ENCODE measurements at regions not wholly inside any gene's neighbourhood (a gene's known extent, or its start where the extent isn't known, plus 50 kb on each side); places are given as distances from the start of the nearest gene placed in this dataset.

DNA sequence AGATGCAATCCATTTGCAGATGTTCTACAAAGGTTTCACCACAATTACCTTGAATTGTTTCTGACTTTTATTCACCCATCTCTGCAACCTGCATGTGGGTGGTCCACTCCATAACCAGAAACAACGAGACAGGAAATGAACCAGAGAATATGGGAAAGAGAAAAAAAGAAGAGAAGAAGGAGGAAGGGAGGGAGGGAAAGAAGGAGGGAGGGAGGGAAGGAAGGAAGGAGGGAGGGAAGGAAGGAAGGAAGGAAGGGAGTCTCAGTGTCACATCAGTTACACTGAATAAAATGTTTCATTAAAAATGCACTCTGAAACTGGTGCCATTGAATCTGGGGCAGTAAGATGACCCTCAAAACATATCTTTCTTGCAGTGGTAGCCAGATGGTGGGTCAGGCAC lies 301.3 kb upstream of the MGMT start:
- ChIA-PET POLR2A (no interaction called here), CTCF (no interaction called here)
- no peak for DNase-seq (ENCODE audit: low read depth, low spot score)
- no peak overlapping the region for H3K4me3 ChIP-seq (ENCODE audit: low read depth, low read length)
- no peak for TF ChIP-seq CTCF (IDR thresholded peaks at IDR 0.05; ENCODE audit: insufficient read depth, low read length, missing control alignments)

DNA sequence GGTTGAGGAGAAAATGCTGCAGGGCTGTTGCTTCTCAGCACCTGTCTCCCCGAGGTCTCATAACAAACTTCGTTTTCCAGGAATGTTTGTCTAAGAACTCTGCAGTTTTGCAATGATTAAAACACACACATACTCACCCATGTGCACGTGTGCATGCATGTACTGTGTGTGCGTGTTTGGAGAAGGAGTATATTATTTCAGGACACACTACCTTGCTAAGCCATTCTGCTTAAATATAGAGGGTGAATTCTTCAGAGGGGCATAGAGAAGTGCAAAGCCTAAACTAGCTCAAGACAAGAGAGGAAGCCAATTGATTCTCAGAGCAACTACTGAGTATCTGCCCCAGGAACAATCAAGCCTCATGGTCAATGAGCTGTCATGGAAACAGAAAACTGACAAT lies 298.4 kb upstream of the MGMT start:
- POLR2A ChIA-PET, result no interaction called here
- DNase-seq (ENCODE audit: low read depth, low spot score), result no peak
- no peak for TF ChIP-seq CTCF (IDR thresholded peaks at IDR 0.05; ENCODE audit: insufficient read depth, low read length, missing control alignments)
- CTCF ChIA-PET, result no interaction called here
- H3K4me3 ChIP-seq (ENCODE audit: low read depth, low read length), result no peak overlapping the region

DNA sequence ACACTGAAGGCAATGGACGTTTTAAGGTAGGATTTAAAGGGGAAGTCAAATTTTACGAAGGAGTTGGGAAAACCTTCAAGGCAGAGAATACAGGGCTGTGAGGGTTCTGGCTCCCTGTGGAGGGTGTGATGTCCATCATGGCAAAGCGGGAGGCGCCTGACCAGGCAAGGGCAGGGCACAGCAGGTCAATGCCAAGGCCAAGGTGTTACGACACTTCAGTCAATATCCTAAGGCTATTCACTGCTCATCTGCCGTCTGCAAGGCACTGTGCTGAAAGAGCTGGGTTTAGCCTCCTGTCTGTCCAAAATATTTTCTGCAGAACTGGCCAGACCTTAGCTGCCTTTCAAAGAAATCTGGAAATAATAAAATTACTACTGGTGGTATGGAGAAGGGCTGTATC lies 297.9 kb upstream of the MGMT start:
- ChIA-PET POLR2A (no interaction called here), CTCF (no interaction called here)
- DNase-seq (ENCODE audit: low read depth, low spot score), result no peak
- TF ChIP-seq CTCF (IDR thresholded peaks at IDR 0.05; ENCODE audit: insufficient read depth, low read length, missing control alignments), result no peak
- H3K4me3 ChIP-seq (ENCODE audit: low read depth, low read length), result no peak overlapping the region

DNA sequence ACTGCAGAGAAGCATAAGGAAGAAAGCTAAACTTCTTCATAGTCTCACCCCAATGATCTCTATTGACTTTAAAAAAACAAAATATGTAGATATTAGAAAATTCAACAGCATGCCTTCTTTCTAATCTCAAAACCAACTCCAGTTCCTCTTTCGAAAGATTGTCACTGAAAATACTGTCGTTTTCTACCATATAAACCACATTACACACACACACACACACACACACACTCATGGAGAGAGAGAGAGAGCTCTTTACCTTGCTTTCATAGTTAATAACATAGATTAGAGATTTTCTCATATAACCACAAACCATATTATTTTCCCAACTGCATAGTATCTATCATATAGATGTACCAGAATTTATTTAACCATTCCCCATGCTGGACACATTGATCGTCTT lies 296.2 kb upstream of the MGMT start:
- CTCF ChIA-PET, result no interaction called here
- no peak for TF ChIP-seq CTCF (IDR thresholded peaks at IDR 0.05; ENCODE audit: insufficient read depth, low read length, missing control alignments)
- DNase-seq (ENCODE audit: low read depth, low spot score), result no peak
- H3K4me3 ChIP-seq (ENCODE audit: low read depth, low read length), result no peak overlapping the region
- POLR2A ChIA-PET, result no interaction called here

DNA sequence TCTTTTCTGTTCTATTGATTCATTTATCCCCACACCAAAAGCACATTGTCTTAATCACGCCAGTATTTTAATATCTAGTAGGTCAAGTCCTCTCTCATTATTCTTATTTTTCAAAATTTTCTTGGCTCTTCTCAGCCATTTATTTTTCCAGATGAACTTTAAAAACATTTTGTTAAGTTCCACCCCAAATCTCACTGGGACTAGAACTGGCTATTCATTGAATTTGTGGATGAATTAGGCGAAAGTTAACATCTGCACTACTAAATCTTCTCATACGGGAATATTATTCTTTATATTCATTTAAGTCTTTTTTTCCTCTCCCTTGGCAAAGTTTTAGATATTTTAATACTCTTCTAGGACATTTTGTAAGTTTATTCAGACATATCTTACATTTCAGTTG lies 295.2 kb upstream of the MGMT start:
- ChIA-PET POLR2A (no interaction called here), CTCF (no interaction called here)
- TF ChIP-seq CTCF (IDR thresholded peaks at IDR 0.05; ENCODE audit: insufficient read depth, low read length, missing control alignments), result no peak
- DNase-seq (ENCODE audit: low read depth, low spot score), result no peak
- no peak overlapping the region for H3K4me3 ChIP-seq (ENCODE audit: low read depth, low read length)

DNA sequence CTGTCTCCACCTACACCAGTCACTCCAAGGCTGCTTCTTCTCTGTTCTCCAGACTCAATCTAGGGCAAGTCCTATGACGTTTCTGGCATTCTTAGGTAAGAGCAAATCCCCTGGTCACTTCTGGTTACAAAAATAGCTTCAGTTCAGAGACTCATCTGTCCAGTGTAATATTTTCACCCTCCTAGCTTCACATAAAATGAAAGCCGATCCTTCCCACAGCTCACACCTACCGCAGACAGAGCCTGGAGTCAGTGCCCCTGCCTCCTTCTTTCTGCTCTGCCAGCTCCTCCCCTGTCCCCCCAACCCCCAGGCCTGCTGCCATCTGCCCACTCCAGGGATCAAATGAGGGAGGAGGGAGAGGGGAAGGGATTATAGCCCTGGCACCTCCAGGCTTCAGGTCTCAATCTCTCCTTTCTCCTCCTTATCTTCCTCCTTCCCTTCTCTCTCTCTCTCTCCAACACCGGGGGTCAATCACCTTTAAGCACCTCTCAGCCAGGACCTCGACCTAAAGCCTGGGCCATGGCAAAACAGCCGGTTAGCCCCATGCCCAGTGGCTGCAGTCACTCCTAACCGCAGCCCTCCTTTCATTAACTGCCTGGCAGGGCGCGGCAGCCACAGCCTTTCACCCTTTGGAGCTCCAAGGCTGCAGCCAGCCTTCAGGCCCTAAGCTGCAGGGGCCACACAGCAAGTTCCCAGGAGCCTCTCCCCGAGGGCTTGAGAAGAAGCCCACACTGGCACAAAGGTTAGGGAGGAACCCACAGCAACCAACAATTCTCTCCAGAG lies 292.6 kb upstream of the MGMT start:
- CTCF ChIA-PET, result no interaction called here
- POLR2A ChIA-PET, result no interaction called here

More for the DNA sequence above, 292.6 kb upstream of the MGMT start:
- H3K4me3 ChIP-seq (ENCODE audit: low read depth, low read length), result no peak overlapping the region
- TF ChIP-seq CTCF (IDR thresholded peaks at IDR 0.05; ENCODE audit: insufficient read depth, low read length, missing control alignments), result no peak
- no peak for DNase-seq (ENCODE audit: low read depth, low spot score)
